GM23338 (cell line): ENCODE measurements at regions not wholly inside any gene's neighbourhood (a gene's known extent, or its start where the extent isn't known, plus 50 kb on each side); places are given as distances from the start of the nearest gene placed in this dataset.

Experiments
- CREB1 ChIP-seq: fragments of 250-450 bp; sonication (Bioruptor Pico); IDR thresholded peaks from 2 replicates; pipeline ENCODE4 v1.5.0; 2020; ENCODE audit warnings: low read depth, mild to moderate bottlenecking, moderate library complexity
- CTCF ChIP-seq, 2 experiments: fragments of 200-600 bp in 1 of 2; sonication (generic) in 1 of 2; conservative IDR thresholded peaks; 2 replicates each; pipeline versions ENCODE4 v1.5.1 to v1.6.1; 2016 to 2017; ENCODE audit warnings: antibody characterized with exemption in 2 of 2, low read depth in 2 of 2, mild to moderate bottlenecking in 2 of 2, moderate library complexity in 1 of 2
- ETS1 ChIP-seq: IDR thresholded peaks from 2 replicates; pipeline ENCODE4 v1.6.1; 2016; ENCODE audit warnings: antibody characterized with exemption
- EZH2 ChIP-seq: fragments of 200-600 bp; sonication (generic); IDR thresholded peaks from one replicate; pipeline ENCODE4 v1.8.0; 2017; ENCODE audit warnings: antibody characterized with exemption, mild to moderate bottlenecking, low read depth; ENCODE audit not compliant: unreplicated experiment
- EZH2phosphoT487 ChIP-seq: fragments of 200-600 bp; sonication (generic); IDR thresholded peaks from one replicate; pipeline ENCODE4 v1.8.1; 2018; ENCODE audit warnings: antibody characterized with exemption; ENCODE audit not compliant: unreplicated experiment
- JUNB ChIP-seq: IDR thresholded peaks from one replicate; pipeline ENCODE4 v1.6.1; 2016; ENCODE audit warnings: antibody characterized with exemption; ENCODE audit not compliant: unreplicated experiment
- NANOG ChIP-seq: IDR thresholded peaks from 2 replicates; pipeline ENCODE4 v1.6.1; 2016; ENCODE audit warnings: antibody characterized with exemption, borderline replicate concordance
- POLR2AphosphoS5 ChIP-seq: IDR thresholded peaks from 2 replicates; pipeline ENCODE4 v1.6.1; 2016; ENCODE audit warnings: antibody characterized with exemption, low read depth
- REST ChIP-seq: IDR thresholded peaks from one replicate; pipeline ENCODE4 v1.6.1; 2018; ENCODE audit warnings: antibody characterized with exemption; ENCODE audit not compliant: unreplicated experiment
- STAT1 ChIP-seq: IDR thresholded peaks from one replicate; pipeline ENCODE4 v1.6.1; 2016; ENCODE audit warnings: antibody characterized with exemption; ENCODE audit not compliant: unreplicated experiment
- ZNF114 ChIP-seq: fragments of 250-450 bp; sonication (Bioruptor Pico); IDR thresholded peaks from 2 replicates; pipeline ENCODE4 v1.5.0; 2020; ENCODE audit warnings: mild to moderate bottlenecking, moderate library complexity
- ZNF331 ChIP-seq: fragments of 250-450 bp; sonication (Bioruptor Pico); IDR thresholded peaks from 2 replicates; pipeline ENCODE4 v1.5.0; 2020; ENCODE audit warnings: low read depth, mild to moderate bottlenecking, moderate library complexity

GRCh38 chr1:213444224-213444623 lies 393.2 kb downstream of the RPS6KC1 start:
- TF ChIP-seq REST (no peak), CTCF (conservative IDR thresholded peaks at IDR 0.05; ENCODE audit: low read depth in 2 of 2) (no peak), EZH2 (no peak), CREB1 (CRISPR knock-in tag) (no peak), POLR2AphosphoS5 (no peak), EZH2phosphoT487 (no peak), ZNF114 (CRISPR knock-in tag) (no peak), NANOG (no peak), STAT1 (no peak), JUNB (no peak), ZNF331 (CRISPR knock-in tag) (no peak), ETS1 (no peak)
